CD4-positive, alpha-beta T cell treated with Interleukin-21 for 1 hour (primary cell): ENCODE measurements at regions not wholly inside any gene's neighbourhood (a gene's known extent, or its start where the extent isn't known, plus 50 kb on each side); places are given as distances from the start of the nearest gene placed in this dataset.
"Not testable (repeated sequence)": the region's sequence is repeated elsewhere in the genome, so short reads cannot be mapped to it uniquely, and the experiment has no call there.

Experiments
- DNase-seq: peaks from one replicate; pipeline ENCODE4 v3.0.0-alpha.2; 2020

- no peak for DNase-seq
These were observed 60.3 kb downstream of the EOMES start for GRCh38 chr3:27661797-27662196.

DNA sequence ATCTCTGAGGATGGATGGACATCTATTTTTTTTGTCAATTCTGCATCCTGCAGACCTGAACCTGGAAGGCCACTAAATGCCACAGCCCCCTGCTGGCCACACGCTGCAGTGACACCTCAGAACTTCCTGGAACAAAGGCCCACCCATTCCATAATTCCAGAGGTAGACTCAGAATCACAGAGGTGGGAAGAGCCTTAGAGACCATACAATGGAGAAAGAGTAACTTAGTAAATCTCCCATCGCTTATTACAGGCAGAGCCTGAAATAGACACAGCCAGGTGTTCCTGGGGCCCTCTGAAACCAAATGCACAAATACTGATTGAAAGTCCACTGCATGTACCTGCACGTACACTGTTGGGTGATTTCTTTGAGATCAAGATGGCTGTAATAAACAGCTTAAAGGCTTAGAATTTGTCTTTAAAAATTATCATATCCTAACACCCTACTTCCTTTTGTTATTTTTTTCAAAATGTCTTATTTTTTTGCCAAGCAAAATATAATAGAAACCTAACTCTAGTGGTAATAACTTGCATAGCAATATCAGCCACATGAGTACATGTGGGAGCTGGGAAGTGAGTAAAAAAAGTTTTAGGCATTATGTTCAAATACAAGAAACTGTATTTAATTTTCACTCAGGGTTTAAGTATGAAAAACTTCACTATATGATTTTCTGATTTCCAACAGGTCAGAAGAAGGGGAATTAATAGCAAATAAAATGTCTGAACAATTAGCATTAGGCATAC is 62.7 kb downstream of the EOMES start:
- DNase-seq = peak; percentile 55

GRCh38 chr3:27658741-27659140 is 63.4 kb downstream of the EOMES start:
- no peak for DNase-seq

DNA sequence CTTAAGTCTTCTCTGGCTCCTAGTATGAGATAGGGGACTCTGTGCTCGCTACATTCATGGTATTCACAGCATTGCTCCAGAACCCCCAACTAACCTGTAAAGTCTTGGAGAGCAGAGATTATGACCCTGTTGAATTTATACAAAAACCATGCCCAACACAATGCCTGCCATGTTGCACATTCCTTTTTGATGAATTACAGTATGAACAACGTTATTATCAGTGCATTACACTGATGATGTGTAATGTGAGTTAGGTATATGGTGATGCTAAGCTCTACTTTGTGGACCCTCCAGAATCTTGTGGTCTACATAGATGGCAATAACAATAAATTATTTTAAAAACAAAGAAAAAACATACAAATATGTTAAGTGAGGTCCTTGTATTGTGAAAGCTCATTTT is 64.3 kb downstream of the EOMES start:
- no peak for DNase-seq

GRCh38 chr3:27657404-27657803 is 64.7 kb downstream of the EOMES start:
- DNase-seq = no peak

GRCh38 chr3:27656790-27657189 is 65.3 kb downstream of the EOMES start:
- no peak for DNase-seq

GRCh38 chr3:27655547-27655946 is 66.6 kb downstream of the EOMES start:
- DNase-seq = no peak

DNA sequence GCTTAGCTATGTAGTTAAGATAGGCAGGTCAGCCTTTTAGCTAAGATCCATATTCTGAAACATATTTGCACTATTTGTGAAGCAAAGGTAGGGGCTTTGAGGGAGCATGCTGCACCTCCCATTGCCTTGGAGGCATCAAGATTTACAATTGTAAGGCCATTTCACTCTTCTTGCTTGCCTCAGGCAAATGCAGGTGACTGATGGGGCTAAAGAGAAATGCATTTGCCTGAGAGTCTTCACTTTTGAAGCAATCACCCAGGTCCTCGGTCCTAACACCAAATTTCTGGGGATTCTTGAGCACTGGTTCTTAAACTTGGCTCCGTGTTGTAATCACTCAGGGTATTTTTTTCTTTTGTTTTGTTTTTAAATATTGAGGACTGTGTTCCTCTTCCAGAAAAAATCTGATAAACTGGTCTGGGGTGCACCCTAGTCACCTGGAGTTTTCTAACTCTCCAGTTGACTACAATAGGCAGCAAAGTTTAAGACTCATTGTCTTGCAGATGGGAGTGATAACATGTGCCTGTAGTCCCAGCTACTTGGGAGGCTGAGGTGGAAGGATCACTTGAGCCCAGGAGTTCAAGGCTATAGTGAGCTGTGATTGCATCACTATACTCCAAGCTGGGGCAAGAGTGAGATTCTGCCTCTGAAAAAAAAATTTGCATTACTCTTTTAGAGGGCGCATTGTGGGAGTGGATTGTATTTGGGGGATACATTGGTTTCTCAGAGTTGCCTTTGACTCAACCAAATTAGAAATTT is 68.1 kb downstream of the EOMES start:
- no peak for DNase-seq

DNA sequence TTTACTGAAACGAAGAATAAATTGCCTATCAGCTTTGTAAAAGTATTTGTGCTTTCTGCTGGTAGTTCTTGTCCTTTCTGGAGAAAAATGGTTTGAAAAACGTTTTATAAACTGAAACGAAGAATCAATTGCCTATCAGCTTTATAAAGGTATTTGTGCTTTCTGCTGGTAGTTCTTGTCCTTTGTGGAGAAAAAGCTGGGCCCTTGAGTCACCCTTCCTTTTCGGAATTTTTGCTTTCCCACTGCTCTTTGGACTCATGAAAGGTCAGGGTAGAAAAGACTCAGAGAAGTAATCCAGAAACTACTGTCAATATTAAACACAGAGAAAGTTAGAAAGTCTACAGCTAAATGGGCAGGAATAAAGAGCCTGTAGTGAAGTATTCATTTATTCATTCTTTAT is 72.8 kb downstream of the EOMES start:
- DNase-seq = no peak

DNA sequence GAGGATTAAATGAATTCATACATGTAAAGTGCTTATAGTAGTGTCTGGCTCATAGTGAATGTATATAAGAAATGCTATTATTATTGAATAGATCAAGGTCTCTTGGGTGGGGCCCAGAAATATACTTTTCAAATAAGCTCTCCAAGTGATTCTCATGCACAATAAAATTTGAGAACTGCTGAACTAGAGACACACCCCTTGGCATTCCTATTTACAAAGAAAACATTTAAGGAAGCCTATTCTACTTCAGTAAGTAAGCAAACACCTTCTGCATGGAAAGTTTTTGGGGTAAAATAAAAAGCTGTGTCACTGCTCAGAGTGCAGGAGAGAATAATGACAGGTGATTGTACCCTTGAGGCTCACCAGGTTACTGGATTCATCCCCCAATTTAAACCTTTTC is 75.2 kb downstream of the EOMES start:
- DNase-seq = no peak

- no peak for DNase-seq
These were observed 77.2 kb downstream of the EOMES start for GRCh38 chr3:27644941-27645340.

GRCh38 chr3:27643355-27643754 is 78.8 kb downstream of the EOMES start:
- no peak for DNase-seq

DNA sequence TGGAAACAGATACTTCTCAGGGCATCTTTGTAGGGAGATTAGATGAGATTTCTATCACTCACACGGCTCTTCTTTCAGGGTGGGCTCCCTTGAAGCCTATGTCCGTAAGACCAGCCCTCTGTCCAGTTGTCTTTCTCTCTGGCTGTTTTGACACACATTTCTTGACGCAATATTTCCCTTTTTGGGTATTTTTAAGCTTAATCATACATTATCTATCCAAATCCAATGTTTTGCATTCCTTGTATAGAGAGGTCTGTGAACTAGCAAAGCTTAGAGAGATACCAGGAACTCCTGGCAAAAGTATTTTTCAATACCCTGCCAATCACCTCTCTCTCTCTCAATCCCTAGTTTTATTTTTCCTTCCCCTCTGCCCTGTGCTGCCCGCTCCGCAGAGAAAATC is 79.3 kb downstream of the EOMES start:
- no peak for DNase-seq

DNA sequence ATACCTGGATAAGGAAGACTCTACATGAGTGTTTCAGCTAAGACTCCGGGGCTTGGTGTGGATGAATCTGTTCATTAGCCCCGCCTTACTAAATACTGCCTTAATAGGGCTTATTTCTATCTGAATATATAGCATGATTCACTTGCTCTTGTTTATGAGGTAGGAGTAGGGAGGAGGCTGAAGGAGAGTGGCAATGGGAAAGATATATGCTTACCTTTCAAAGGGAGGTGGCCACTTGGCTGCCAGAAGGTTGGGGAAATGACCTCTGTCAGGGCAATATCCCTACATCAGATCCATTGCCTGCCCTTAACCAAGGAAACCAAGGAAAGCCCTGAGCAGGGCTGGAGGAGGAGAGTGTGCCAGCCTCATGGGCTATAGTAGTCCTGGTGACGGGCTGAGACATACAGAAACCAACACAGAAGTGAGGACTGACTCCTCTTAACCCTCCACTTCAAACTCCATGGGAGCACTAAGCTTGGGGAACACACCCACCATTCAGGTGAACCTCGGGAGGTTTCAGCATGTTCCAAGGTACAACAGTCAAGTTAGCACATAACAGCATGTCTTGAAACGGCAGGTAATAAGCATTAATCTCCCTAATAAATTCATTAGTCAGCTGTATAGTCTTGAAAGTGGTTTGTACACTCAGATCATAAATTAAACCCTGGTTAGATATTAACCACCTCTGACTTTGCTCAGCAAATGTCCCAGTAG is 80.1 kb downstream of the EOMES start:
- no peak for DNase-seq

GRCh38 chr3:27641271-27641800 is 80.8 kb downstream of the EOMES start:
- DNase-seq = no peak

DNA sequence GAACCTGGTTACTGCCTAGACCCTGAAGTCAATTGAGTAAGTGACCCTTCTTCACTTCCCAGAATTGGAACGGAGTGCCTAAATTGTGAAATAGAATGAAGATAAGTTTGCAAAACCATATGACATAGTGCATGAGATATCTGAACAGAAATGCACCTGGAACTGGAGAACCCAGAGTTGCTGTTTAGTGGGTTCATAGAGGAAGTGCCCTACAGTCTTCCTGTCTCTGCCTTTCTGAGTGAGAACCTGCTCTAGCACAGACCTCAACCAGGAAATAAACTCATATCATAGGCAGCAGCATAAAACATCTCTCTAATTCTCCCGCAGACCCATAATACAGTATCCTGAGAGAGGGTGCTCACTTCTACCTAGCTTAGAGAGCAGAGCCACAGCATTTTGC is 82.9 kb downstream of the EOMES start:
- peak; percentile 46 for DNase-seq

DNA sequence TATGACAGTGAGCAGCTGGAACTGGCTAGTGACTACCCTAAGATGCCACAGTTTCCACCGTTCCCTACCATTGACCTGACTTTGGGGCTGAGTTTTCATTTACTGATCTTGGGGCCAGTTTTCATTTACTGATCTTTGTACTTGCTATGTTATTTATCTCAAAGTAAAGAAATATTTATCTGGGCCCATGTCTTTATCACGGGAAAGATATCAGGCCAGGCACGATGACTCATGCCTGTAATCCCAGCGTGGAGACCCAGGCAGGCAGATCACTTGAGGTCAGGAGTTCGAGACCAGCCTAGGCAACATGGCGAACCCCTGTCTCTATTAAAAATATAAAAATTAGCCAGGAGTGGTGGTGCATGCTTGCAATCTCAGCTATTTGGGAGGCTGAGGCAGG is 83.5 kb downstream of the EOMES start:
- DNase-seq = no peak

GRCh38 chr3:27637346-27637995 is 84.7 kb downstream of the EOMES start:
- DNase-seq = no peak

DNA sequence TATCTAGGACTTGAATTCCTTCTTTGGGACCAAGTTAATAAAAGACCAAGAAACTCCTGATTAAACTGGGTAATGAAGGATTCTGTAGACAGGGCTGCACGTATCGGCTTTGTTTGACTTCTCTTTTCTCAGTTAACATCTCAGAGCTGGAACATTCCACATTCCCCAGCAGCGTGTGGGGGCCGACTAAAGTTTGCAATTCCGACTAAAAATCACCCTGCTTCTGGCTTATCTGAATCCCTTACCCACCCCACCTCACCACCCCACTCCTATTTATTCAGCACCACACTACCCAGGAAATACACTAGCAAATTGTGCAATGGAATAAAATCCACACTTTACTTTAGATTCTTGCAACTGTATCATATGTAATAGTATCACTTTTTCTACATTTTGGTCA is 87.1 kb downstream of the EOMES start:
- DNase-seq = not testable (repeated sequence)

DNA sequence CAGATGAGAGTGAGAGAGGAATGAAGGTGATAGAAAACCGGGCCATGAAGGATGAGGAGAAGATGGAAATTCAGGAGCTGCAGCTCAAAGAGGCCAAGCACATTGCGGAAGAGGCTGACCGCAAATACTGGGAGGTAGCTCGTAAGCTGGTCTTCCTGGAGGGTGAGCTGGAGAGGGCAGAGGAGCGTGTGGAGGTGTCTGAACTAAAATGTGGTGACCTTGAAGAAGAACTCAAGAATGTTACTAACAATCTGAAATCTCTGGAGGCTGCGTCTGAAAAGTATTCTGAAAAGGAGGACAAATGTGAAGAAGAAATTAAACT is 88.9 kb downstream of the EOMES start:
- DNase-seq = no peak

GRCh38 chr3:27632431-27633223 is 89.5 kb downstream of the EOMES start:
- peak; percentile 53 for DNase-seq

- DNase-seq = no peak
These were observed 91.2 kb downstream of the EOMES start for GRCh38 chr3:27630885-27631284.
